ENCODE measurements at regions not wholly inside any gene's neighbourhood (a gene's known extent, or its start where the extent isn't known, plus 50 kb on each side); places are given as distances from the start of the nearest gene placed in this dataset.

GRCh38 chr3:107309312-107309711 is 67.9 kb upstream of the CCDC54 start:
- DNase-seq (ENCODE audit: low read depth in 2 of 2), result no peak

- DNase-seq (ENCODE audit: low read depth in 2 of 2), result no peak
Observed at GRCh38 chr3:107313711-107314110, 63.5 kb upstream of the CCDC54 start.

GRCh38 chr3:107315141-107315540 is 62.1 kb upstream of the CCDC54 start:
- DNase-seq (ENCODE audit: low read depth in 2 of 2), result no peak

- DNase-seq (ENCODE audit: low read depth in 2 of 2), result no peak
Observed at GRCh38 chr3:107323723-107324122, 53.5 kb upstream of the CCDC54 start.

- no peak for DNase-seq (ENCODE audit: low read depth in 2 of 2)
Observed at GRCh38 chr3:107325446-107325845, 51.8 kb upstream of the CCDC54 start.

All from stimulated activated CD4-positive, alpha-beta T cell treated with anti-CD3 and anti-CD28 coated beads, Interleukin-4, amount 100 ng/mL, for 48 hours (primary cell).